Lower lobe of right lung (tissue), 2 donors: ENCODE measurements at regions not wholly inside any gene's neighbourhood (a gene's known extent, or its start where the extent isn't known, plus 50 kb on each side); places are given as distances from the start of the nearest gene placed in this dataset.

Source experiments
- ATAC-seq, 2 donors: fragments of 200-7000 bp; cut with Tn5 transposase; one replicate each; pipeline ENCODE4 v1.9.1; 2020 to 2022; ENCODE audit warnings: mild to moderate bottlenecking in 2 of 2, moderate library complexity in 2 of 2
- DNase-seq: peaks from one replicate; pipeline ENCODE4 v3.0.0-alpha.2; 2020
- H3K27ac ChIP-seq: fragments of 200-600 bp; one replicate; pipeline ENCODE4 v1.8.0; 2022
- H3K27me3 ChIP-seq: fragments of 200-600 bp; one replicate; pipeline ENCODE4 v1.8.0; 2022; ENCODE audit warnings: low read depth
- H3K36me3 ChIP-seq: fragments of 200-600 bp; one replicate; pipeline ENCODE4 v1.8.0; 2022; ENCODE audit warnings: mild to moderate bottlenecking
- H3K4me1 ChIP-seq: fragments of 200-600 bp; one replicate; pipeline ENCODE4 v1.8.0; 2022
- H3K4me3 ChIP-seq: fragments of 200-600 bp; one replicate; pipeline ENCODE4 v1.8.0; 2022; ENCODE audit warnings: mild to moderate bottlenecking
- H3K9me3 ChIP-seq: fragments of 200-600 bp; one replicate; pipeline ENCODE4 v1.8.0; 2022
- CTCF ChIP-seq: fragments of 200-600 bp; IDR thresholded peaks from one replicate; pipeline ENCODE4 v1.8.0; 2022; ENCODE audit warnings: antibody characterized with exemption, mild to moderate bottlenecking
- intact Hi-C: fragments of 100-400 bp; cut with DNase I; formaldehyde crosslinking; loops from one replicate; pipeline ENCODE4 v1.11.0; 2022
- donor health status: DM: no; HTN: yes; CAD: no; lungs with severe emphysema.

- Histone ChIP-seq H3K36me3 (no peaks in the 10 kb centered on the region), H3K9me3 (no peaks in the 10 kb centered on the region), H3K27me3 (no peaks in the 10 kb centered on the region), H3K27ac (no peak overlapping the region), H3K4me3 (no peak overlapping the region), H3K4me1 (no peaks in the 10 kb centered on the region)
- DNase-seq (no peak), ATAC-seq (no peak)
- intact Hi-C loops = no loop called here
- TF ChIP-seq CTCF = no peak
These were observed 51.1 kb upstream of the ISX start for GRCh38 chr22:35014812-35015211.
